NOMO-1 (cell line): ENCODE measurements at regions not wholly inside any gene's neighbourhood (a gene's known extent, or its start where the extent isn't known, plus 50 kb on each side); places are given as distances from the start of the nearest gene placed in this dataset.

ENCODE experiments used
- DNase-seq, 2 experiments: peaks; one replicate each; lab custom pipeline; 2025; ENCODE audit not compliant: unreplicated experiment in 2 of 2; lab: John Stamatoyannopoulos, UW

GRCh38 chr13:74219566-74219965 is 85.4 kb upstream of the KLF12 start:
- no peak for DNase-seq

GRCh38 chr13:74218291-74218690 is 84.1 kb upstream of the KLF12 start:
- no peak for DNase-seq

GRCh38 chr13:74217811-74218210 is 83.6 kb upstream of the KLF12 start:
- DNase-seq = no peak

- no peak for DNase-seq
These were observed 81.2 kb upstream of the KLF12 start for GRCh38 chr13:74215420-74215819.

GRCh38 chr13:74214321-74214720 is 80.1 kb upstream of the KLF12 start:
- no peak for DNase-seq

GRCh38 chr13:74210693-74211393 is 76.6 kb upstream of the KLF12 start:
- DNase-seq = no peak

- DNase-seq = no peak
These were observed 72.7 kb upstream of the KLF12 start for GRCh38 chr13:74206855-74207254.

GRCh38 chr13:74206061-74206561 is 71.9 kb upstream of the KLF12 start:
- DNase-seq = no peak

- DNase-seq = no peak
These were observed 71.1 kb upstream of the KLF12 start for GRCh38 chr13:74205313-74205690.

GRCh38 chr13:74204602-74205312 is 70.6 kb upstream of the KLF12 start:
- no peak for DNase-seq

GRCh38 chr13:74203576-74203975 is 69.4 kb upstream of the KLF12 start:
- DNase-seq = no peak

- DNase-seq = no peak
These were observed 68.1 kb upstream of the KLF12 start for GRCh38 chr13:74202129-74202813.

GRCh38 chr13:74201530-74201929 is 67.3 kb upstream of the KLF12 start:
- no peak for DNase-seq

- DNase-seq = no peak
These were observed 65.9 kb upstream of the KLF12 start for GRCh38 chr13:74200081-74200480.

GRCh38 chr13:74197677-74198429 is 63.6 kb upstream of the KLF12 start:
- no peak for DNase-seq

- DNase-seq = no peak
These were observed 60.6 kb upstream of the KLF12 start for GRCh38 chr13:74194846-74195245.

GRCh38 chr13:74193391-74193790 is 59.2 kb upstream of the KLF12 start:
- DNase-seq = no peak

- DNase-seq = no peak
These were observed 57.2 kb upstream of the KLF12 start for GRCh38 chr13:74191410-74191809.

- no peak for DNase-seq
These were observed 56.8 kb upstream of the KLF12 start for GRCh38 chr13:74190999-74191398.

- no peak for DNase-seq
These were observed 53.4 kb upstream of the KLF12 start for GRCh38 chr13:74187564-74187963.

- no peak for DNase-seq
These were observed 50.1 kb upstream of the KLF12 start for GRCh38 chr13:74184283-74184682.
